Stimulated activated CD4-positive, alpha-beta T cell treated with anti-CD3 and anti-CD28 coated beads, Interleukin-12 subunit alpha, Interleukin-12 subunit beta, amount 100 ng/mL, for 4 hours (primary cell): ENCODE measurements at regions not wholly inside any gene's neighbourhood (a gene's known extent, or its start where the extent isn't known, plus 50 kb on each side); places are given as distances from the start of the nearest gene placed in this dataset.

Source experiments
- DNase-seq: peaks from one replicate; pipeline ENCODE4 v3.0.0-alpha.2; 2020

DNA sequence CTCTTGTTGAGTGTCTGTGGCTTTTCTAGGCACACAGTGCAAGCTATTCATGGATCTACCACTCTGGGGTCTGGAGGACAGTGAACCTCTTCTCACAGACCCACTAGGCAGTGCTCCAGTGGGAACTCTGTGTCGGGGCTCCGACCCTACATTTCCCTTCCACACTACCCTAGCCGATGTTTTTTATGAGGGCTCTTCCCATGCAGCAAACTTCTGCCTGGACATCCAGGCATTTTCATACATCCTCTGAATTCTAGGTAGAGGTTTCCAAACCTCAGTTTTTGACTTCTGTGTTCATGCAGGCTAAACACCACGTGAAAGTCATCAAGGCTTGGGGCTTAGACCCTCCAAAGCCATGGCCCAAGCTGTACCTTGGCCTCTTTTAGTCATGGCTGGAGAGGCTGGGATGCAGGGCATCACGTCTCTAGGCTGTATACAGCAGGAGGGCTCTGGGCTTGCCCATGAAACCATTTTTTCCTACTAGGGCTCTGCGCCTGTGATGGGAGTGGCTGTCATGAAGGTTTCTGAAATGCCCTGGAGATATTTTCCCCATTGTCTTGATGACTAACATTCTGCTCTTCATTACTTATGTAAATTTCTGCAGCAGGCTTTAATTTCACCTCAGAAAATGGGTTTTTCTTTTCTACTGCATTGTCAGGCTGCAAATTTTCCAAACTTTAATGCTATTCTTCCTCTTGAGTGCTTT is 249.8 kb upstream of the CPEB2 start:
- no peak for DNase-seq

- no peak for DNase-seq
These were observed 235.1 kb upstream of the CPEB2 start for GRCh38 chr4:14767142-14767541.

GRCh38 chr4:14768449-14768848 is 233.8 kb upstream of the CPEB2 start:
- DNase-seq, result no peak

- DNase-seq, result no peak
These were observed 232.3 kb upstream of the CPEB2 start for GRCh38 chr4:14769993-14770392.

DNA sequence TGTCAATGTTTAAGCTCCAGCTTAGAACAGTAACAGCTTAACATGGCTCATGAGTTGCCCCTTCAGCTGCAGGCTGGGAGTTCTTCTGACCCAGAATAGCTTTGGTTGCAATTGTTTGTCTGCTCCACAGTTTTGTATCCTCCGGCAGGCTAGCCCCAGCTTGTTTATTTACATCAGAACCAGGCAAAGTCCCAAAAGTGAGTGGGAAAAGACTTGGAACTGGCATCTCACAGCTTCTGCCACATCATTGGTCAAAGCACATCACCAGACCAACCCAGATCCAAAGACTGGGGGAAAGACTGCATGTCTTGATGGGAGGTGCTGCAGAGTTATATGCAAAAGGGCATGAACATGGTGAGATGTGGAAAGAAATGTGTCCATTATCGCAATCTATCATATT is 231.2 kb upstream of the CPEB2 start:
- no peak for DNase-seq

GRCh38 chr4:14771504-14772175 is 230.6 kb upstream of the CPEB2 start:
- DNase-seq, result no peak

DNA sequence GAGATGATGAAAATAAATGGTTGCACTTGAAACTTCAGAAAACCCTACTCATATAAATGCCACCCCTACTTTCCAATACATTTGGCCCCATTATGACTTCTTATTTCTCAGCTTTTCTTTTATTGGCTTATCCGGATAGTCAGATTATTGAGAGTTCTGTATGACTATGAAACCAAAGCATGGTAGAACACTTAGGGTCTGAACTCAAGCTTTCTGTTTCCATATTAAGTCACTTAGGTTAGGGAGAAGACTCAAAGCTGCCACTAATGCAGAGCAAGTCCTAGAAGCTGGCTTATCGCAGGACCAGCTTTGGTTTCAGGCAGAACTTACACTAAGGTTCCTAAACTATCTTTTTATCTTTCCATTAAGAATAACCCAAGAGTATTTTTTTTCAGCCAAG is 229.9 kb upstream of the CPEB2 start:
- DNase-seq, result no peak

DNA sequence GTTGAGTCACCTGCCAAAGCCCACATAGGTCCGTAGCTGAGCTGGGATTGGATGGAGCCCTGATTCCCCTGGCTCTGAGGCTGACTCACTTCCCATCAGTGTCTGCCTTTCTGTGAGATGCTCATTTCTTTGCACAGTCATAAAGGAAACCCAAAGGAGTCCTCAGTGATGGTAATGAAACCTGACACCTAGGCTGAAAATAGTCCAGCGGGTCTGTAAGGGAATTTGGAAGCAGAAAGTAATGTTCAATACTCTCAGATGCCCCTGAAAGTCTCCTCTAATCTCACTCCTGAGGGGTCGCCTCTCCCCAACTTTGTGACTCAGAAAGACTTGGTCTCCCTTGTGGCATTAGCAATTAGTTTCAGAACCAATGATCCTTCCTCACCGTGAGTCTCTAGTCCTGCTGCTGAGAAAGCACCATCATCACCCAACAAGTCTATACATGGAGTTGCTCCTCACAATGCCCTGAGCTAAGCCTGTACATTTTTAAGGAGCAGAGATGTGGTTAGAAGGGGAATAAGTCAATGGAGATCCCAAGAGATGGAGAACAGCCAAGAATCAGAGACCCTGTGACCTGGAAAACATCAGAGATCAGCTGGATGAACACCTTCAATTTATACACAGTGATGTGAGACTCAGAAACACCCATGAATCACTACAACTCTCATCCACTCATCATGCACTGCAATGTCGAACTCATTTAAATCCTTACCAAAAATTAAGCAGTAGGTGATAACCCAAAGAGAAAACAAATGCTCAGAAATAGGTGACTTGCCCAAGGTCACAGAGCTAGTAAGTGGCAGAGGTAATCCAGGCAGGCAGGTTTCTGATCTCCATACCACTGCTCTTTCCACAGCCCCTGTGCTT is 219.0 kb upstream of the CPEB2 start:
- no peak for DNase-seq

- no peak for DNase-seq
These were observed 215.1 kb upstream of the CPEB2 start for GRCh38 chr4:14787221-14787620.

- no peak for DNase-seq
These were observed 214.4 kb upstream of the CPEB2 start for GRCh38 chr4:14787894-14788293.

DNA sequence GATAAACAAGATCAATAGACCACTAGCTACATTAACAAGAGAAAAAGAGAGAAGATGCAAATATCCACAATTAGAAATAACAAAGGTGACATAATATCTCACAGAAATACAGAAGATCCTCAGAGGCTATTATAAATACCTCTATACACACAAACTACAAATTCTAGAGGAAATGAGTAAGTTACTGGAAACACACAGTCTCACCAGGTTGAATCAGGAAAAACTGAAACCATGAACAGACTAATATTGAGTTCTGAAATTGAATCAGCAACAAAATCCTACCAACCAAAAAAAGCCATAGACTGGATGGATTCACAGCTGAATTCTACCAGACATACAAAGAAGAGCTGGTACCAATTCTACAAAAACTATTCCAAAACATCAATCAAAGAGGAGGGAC is 211.8 kb upstream of the CPEB2 start:
- DNase-seq, result no peak

DNA sequence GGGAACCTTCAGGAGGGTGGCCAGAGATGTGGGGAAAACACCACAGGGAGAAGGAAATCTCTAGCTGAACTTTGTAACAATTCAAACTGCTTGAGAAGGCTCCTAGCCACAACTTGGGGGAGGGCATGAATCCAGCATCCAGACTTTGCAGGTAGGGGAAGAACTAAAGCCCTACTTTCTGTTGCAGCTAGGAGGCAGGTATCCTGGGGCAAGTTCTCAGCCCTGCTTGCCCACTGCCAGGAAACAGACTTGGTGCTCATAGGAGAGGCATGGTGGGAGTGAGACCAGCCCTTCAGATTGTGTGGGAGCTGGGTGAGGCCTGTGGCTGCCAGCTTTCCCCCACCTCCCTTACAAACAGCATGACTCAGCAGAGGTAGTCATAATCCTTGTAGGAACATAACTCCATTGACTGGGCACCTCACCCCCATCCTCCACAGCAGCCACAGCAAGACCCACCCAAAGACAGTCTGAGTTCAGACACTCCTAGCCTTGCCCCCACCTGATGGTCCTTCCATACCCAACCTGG is 209.5 kb upstream of the CPEB2 start:
- DNase-seq, result no peak

GRCh38 chr4:14800977-14801376 is 201.3 kb upstream of the CPEB2 start:
- DNase-seq, result no peak

- DNase-seq, result no peak
These were observed 199.7 kb upstream of the CPEB2 start for GRCh38 chr4:14802596-14802995.

DNA sequence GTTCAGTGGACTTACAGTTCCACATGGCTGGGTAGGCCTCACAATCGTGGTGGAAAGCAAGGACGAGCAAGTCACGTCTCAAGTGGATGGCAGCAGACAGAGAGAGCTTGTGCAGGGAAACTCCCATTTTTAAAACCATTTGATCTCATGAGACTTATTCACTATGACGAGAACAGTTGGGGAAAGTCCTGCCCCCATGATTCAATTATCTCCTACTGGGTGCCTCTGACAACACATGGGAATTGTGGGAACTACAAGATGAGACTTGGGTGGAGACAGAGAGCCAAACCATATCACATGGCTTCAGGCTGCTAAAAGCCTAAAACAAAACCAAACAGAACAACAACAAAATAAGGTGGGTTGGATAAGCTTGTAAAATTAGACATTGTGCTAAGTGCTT is 194.4 kb upstream of the CPEB2 start:
- no peak for DNase-seq

- no peak for DNase-seq
These were observed 193.1 kb upstream of the CPEB2 start for GRCh38 chr4:14809203-14809602.

DNA sequence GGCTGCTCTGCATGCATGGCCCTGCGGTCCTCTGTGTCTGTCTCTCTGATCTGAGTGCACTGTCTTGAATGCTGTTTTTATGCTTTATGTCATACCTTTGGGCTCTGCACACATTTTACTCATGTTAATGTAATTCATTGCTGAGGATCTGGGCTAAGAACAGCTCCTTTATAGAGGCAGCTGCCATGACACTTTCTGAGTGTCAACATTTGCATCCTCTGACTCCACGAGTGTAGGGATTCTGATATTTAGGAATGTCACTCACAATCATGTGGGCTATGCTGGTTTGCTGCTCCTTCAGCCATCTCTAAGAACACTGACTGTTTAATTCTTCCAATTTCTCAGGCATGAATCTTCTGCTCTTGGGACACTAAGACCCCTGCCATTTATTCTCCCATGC is 192.2 kb upstream of the CPEB2 start:
- DNase-seq, result no peak

GRCh38 chr4:14810568-14810967 is 191.7 kb upstream of the CPEB2 start:
- DNase-seq, result no peak

DNA sequence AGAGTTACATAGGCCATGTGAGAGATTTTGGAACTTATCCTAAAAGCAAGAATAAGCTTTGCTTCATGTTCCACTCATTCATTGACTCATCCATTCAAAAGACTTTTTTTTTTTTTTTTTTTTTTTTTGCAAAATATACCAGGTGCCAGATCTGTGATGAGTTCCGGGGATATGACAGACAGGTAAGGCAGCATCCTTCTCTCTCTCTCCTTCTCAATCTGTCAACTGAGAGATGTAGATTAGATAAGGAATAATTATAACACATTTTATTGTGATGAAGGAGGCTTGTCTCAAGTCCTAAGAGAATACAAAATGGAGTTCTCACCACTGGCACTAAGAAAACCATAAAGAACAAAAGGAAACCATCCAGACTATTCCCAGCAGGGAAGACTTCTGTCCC is 190.2 kb upstream of the CPEB2 start:
- DNase-seq, result no peak

GRCh38 chr4:14816623-14817261 is 185.5 kb upstream of the CPEB2 start:
- no peak for DNase-seq

DNA sequence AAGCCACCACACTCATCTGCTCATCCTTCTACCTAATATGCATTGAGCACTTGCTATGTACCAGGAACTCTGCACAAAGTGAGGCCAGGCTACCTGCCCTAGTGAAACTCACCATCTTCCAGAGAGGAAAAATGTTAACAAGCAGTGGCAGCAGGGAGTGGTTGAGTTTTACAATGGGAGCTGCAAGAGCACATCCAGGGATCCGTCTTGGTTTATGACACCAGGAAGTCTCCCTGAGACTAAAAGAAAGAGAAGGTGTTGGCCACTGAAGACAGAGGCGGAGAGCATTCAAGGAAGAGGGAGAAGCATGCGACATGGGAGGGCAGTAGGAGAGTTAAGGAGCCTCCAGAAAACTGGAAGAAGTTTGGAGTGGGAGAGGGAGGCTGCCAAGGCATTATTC is 178.1 kb upstream of the CPEB2 start:
- no peak for DNase-seq

DNA sequence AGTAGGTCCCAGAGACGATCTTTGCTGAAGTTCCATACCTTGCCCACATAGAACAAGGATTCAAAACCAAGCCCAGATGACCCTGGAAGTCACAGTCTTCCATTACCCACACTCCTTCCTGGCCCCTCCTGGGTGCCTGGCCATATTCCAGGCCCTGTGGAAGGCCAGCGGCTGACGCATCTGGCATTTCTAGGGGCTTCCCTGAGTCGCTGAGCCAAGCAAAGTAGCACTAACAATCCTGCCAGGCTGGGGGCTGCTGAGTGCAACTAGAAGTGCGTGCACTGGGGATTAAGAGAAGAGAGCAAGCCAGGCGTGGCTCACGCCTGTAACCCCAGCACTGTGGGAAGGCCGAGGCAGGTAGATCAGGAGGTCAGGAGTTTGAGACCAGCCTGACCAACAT is 175.2 kb upstream of the CPEB2 start:
- DNase-seq, result no peak

- DNase-seq, result no peak
These were observed 172.5 kb upstream of the CPEB2 start for GRCh38 chr4:14829795-14830194.
